Activated gamma-delta T cell (primary cell): ENCODE measurements at regions not wholly inside any gene's neighbourhood (a gene's known extent, or its start where the extent isn't known, plus 50 kb on each side); places are given as distances from the start of the nearest gene placed in this dataset.
"Not testable (repeated sequence)": the region's sequence is repeated elsewhere in the genome, so short reads cannot be mapped to it uniquely, and the experiment has no call there.

Experiments
- DNase-seq: peaks from one replicate; lab custom pipeline; 2025; lab: John Stamatoyannopoulos, UW

GRCh38 chr1:222064388-222065211, 322.7 kb upstream of the DUSP10 start:
- no peak for DNase-seq

DNA sequence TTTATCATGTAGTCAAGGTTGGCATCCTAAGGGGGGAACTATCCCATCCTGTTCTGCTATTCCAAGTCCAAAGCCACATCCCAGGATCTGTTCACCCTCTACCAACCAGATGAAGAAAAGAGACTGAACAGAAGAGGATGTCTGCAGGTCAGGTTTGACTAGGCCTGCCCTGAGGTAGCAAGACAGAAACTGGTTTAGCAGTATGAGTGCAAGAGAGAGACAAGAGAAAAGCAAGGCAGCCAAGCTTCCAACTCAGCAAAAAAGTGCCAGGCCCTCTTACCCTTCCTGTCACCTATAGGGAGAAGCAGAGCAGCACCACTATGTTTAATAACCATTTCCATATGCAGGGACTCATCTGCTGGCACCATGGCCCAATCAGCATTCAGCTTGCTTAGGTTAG, 320.8 kb upstream of the DUSP10 start:
- DNase-seq: no peak

DNA sequence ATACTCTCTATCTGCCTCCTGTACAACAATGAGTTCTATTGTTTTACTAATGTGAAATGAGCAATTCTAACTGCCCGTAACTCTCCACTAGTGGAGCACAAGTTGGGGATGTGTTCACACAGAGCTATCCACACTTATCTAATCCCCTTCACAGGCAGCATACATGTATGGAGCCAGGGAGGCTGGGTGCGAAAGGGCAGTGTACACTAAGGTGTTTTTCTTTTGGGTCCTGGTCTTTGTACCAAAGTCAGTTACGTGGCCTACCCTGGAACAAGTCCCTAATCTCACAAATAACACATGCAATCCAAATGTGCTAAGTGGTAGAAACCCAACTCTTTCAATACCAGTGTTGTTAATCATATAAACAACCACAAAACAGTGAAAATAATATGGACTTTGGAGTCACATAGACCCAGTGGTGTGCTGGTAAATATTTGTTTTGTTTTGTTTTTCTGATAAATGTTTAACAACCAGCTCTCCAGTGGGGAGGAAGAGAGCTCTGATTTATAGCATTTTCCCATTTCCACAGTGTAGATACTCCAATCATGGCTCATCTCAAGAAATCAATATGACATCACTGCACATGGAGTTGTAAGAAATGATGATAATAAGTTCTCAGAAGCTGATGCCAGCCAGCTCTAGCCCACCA, 319.9 kb upstream of the DUSP10 start:
- no peak for DNase-seq

DNA sequence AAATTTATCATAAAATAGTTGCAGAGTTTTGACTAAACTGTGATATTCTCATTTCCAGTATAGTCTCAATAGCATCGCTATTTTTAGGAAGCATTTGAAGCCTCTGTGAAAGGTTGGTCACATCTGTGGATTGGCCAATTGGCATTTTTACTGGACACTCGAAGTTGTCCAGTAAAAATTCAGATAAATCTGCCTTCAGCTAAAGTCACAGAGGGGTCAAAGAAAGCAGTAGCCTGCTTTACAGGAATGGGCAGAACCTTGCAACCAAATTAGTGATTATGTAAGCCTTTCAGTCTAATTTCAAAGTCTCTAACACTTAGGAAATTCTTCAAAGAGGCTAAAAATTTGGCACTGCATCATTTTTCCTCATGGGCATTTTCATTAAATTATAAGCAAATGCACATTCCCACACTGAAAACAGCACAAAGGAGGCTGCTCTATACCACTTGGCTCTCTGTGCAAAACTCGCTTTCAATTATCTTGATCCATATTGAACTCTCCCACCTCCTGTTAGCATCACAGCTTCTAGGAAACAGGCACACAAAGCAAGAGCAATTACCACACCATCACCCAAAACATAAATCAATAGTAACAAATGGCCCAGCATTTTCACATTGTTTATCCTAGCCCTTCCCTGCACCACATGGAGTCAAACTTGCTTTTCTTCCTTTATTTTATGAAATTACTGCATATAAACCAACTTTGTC, 318.5 kb upstream of the DUSP10 start:
- DNase-seq: no peak

GRCh38 chr1:222058249-222058648, 316.4 kb upstream of the DUSP10 start:
- DNase-seq: no peak

DNA sequence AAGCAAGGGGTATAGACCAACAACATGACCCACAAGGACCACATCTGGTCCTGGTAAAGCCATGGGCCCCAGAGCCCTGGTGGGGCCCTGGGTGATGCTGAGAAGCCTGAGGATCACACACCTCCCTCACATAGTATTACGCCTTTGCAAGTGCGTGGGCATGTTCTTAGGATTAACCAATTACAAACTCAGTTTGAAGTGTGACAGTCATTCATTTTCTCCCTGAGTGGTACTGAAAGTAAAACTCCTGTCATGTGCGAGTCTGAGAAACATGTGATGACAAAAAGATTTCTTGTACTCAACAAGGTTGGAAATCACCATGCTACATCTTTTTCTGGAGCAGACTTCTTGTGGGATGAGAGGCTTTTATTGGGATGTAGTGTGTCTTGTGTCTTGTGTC, 315.3 kb upstream of the DUSP10 start:
- no peak for DNase-seq

DNA sequence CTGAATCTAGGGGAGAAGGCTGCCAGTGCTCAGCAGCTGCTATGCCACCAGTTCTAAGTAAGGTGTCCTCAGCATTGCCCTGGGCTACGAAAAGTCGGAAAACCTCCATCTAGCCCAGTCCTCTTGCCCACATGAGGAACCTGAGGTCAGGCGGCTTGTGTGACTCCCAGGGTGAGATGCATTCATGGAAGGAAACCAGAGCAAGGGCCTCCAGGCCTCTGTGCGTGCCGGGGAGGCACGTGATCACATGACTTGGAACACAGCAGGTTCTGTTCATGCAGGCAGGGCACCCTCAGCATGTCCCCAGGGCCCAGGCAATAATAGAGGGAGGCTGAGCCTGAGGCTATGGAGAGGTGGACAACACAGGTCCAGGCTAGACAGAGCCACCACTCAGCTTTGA, 312.5 kb upstream of the DUSP10 start:
- no peak for DNase-seq

DNA sequence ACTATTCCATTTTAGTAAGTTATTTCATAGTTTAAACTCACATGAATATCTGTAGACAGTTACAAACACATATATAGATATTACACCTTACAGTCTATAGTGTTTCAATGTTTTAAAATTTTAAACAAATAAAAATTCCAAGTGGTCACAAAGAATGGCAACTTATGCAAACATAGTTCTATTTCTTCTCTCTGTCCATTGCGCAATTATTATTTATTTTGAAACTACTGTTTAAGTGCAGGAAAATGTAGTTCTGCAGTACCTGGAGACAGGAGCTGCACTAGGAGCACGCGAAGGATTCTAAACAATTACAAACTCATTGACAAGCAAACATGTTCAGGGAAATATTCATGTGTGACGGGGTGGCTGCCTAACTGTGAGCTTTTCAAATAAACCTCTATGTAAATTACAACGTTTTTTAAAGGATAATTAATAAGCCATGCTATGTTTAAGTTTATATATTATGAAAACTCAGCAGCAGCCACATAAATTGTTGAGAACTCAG, 312.0 kb upstream of the DUSP10 start:
- no peak for DNase-seq

DNA sequence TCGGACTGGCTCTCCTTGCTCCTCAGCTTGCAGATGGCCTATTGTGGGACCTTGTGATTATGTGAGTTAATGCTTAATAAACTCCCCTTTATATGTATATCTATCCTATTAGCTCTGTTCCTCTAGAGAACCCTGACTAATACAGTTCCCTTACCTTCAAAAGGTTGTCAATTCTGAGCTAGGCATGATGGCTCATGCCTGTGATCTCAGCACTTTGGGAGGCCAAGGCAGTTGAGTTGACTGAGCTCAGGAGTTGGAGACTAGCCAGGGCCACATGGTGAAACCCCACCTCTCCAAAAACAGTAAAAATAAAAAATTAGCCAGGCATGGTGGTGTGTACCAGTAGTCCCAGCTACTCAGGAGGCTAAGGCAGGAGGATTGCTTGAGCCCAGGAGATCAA, 309.4 kb upstream of the DUSP10 start:
- DNase-seq: not testable (repeated sequence)

DNA sequence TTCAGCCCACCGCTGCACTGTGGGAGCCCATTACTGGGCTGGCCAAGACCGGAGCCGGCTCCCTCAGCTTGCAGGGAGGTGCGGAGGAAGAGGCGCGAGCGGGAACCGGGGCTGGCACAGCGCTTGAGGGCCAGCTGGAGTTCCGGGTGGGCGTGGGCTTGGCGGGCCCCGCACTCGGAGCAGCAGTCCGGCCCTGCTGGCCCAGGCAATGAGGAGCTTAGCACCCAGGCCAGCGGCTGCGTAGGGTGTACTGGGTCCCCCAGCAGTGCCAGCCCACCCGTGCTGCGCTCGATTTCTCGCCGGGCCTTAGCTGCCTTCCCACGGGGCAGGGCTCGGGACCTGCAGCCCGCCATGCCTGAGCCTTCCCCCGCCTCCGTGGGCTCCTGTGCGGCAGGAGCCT, 307.8 kb upstream of the DUSP10 start:
- not testable (repeated sequence) for DNase-seq

GRCh38 chr1:222049176-222049575, 307.3 kb upstream of the DUSP10 start:
- DNase-seq: no peak

- DNase-seq: no peak
Measured at GRCh38 chr1:222048094-222048595, 306.3 kb upstream of the DUSP10 start.

- no peak for DNase-seq
Measured at GRCh38 chr1:222047366-222047765, 305.5 kb upstream of the DUSP10 start.

- DNase-seq: no peak
Measured at GRCh38 chr1:222046684-222047263, 304.9 kb upstream of the DUSP10 start.

- no peak for DNase-seq
Measured at GRCh38 chr1:222045786-222046185, 303.9 kb upstream of the DUSP10 start.

DNA sequence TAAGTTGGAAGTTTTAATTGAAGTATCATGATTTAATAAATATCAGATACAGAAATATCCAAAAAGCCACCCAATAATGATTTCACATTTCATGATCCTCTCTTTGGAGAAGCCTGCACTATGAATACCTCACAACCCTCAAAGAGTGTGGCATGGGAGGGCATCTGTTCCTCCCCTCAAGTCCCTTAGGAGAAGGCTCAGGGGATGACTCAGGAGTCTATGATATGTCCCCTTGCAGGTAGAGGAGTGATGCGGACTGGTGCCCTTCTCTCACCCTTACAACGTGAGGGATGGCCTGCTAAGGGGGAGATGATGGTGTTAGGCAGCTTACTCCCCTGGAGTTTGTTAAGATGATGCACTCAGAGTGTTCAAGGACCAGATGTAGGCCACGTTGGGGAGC, 303.3 kb upstream of the DUSP10 start:
- no peak for DNase-seq

- no peak for DNase-seq
Measured at GRCh38 chr1:222043444-222044292, 301.8 kb upstream of the DUSP10 start.

GRCh38 chr1:222042120-222042519, 300.2 kb upstream of the DUSP10 start:
- DNase-seq: no peak

DNA sequence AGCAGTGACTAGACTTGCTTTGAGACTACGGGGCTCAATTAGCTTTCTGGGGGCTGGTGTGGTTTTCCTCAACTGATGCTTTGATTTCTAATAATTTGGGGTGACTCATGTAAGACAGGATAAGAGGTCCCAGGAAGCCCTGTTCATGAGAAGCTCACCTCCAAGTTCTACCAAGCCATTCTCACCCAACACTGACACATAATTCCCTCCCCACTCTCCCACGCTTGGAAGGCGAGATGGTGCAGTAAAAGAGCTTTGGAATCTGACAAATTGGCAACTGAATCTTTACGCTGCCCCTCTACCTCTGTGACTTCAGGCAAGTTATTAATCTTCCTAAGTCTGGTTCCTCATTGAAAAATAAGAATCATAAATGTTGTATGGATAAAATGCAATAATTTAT, 299.1 kb upstream of the DUSP10 start:
- no peak for DNase-seq

DNA sequence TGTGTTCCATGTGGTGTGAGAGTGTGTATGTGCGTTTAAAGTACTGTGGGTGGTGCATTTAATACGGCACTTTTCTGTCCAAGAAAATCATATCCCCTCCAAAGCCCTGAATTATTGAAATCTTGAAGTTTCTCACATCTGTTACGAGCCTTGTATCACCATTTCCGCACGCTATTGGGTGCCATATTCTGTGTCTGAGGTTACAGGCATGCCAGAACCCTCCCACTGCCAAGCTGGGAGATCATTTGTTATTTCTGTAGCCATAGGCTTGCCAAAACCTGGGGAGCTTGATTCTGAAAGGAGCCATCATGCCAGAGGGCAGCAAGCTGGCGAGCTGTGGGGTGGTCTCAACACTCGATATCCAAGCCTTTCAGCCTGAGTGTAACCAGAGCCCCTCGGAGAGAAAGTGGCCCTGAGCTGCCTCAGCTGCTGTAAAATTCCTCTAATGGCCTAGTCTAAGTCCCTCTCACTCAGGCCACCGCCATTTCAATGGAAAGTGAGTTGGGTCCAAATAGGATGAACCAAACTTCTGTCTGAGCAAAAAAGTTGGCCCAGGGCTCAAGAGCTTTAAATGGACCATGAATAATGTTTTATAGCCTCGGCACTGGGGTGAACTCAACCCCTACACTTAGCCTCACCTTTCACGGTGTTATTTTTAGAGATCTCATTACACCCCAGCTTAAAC, 298.4 kb upstream of the DUSP10 start:
- DNase-seq: no peak

DNA sequence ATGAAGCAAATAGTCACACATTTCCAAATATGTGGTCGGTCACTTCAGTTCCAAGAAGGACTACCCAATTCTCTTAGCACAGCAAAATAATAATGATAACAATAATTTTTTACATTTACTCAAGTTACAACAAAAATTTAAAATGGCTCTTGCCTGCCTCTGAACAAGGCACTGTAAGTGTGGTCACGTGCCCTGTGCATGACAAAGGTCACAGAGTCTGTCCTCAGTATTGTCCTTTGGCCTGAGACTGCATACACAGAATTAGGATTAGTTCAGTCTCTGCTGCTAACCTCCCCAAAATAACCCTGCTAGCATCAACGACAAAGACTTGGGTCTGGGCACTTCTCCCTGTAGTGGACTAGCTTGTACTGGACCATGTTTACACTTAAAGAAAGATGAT, 297.1 kb upstream of the DUSP10 start:
- DNase-seq: no peak
